ENCODE measurements at regions not wholly inside any gene's neighbourhood (a gene's known extent, or its start where the extent isn't known, plus 50 kb on each side); places are given as distances from the start of the nearest gene placed in this dataset.

- no peak for ATAC-seq
- TF ChIP-seq ZNF70 (CRISPR knock-in tag; IDR thresholded peaks at IDR 0.05) (no peak), ARNTL (CRISPR knock-in tag; IDR thresholded peaks at IDR 0.05; ENCODE audit: borderline replicate concordance, low read depth) (no peak), ZFP3 (CRISPR knock-in tag; IDR thresholded peaks at IDR 0.05) (no peak), GLIS3 (CRISPR knock-in tag; IDR thresholded peaks at IDR 0.05) (no peak), ESRRG (CRISPR knock-in tag; IDR thresholded peaks at IDR 0.05) (no peak), ZNF8 (CRISPR knock-in tag; IDR thresholded peaks at IDR 0.05) (no peak), OSR1 (CRISPR knock-in tag; IDR thresholded peaks at IDR 0.05) (no peak), CREB5 (CRISPR knock-in tag; IDR thresholded peaks at IDR 0.05; ENCODE audit: low read depth) (no peak), ISL1 (CRISPR knock-in tag; IDR thresholded peaks at IDR 0.05) (no peak), SNAI2 (CRISPR knock-in tag; IDR thresholded peaks at IDR 0.05) (no peak), CSRNP3 (CRISPR knock-in tag; IDR thresholded peaks at IDR 0.05) (no peak), POU6F1 (CRISPR knock-in tag; IDR thresholded peaks at IDR 0.05; ENCODE audit: borderline replicate concordance, low read depth) (no peak)
Measured at GRCh38 chr5:8436924-8437323, 568.0 kb downstream of the MTRR start.

- ATAC-seq = no peak
- no peak for TF ChIP-seq GLIS3 (CRISPR knock-in tag; IDR thresholded peaks at IDR 0.05)
- no peak for TF ChIP-seq CSRNP3 (CRISPR knock-in tag; IDR thresholded peaks at IDR 0.05)
- TF ChIP-seq ARNTL (CRISPR knock-in tag; IDR thresholded peaks at IDR 0.05; ENCODE audit: borderline replicate concordance, low read depth) = no peak
- no peak for TF ChIP-seq TSHZ2 (CRISPR knock-in tag; IDR thresholded peaks at IDR 0.05)
- TF ChIP-seq TCF4 (CRISPR knock-in tag; IDR thresholded peaks at IDR 0.05; ENCODE audit: borderline replicate concordance) = no peak
- TF ChIP-seq ESRRG (CRISPR knock-in tag; IDR thresholded peaks at IDR 0.05) = no peak
- TF ChIP-seq ZNF565 (CRISPR knock-in tag; conservative IDR thresholded peaks at IDR 0.05; ENCODE audit: low read depth) = no peak
- no peak for TF ChIP-seq RARB (CRISPR knock-in tag; IDR thresholded peaks at IDR 0.05)
- TF ChIP-seq ZFP30 (CRISPR knock-in tag; IDR thresholded peaks at IDR 0.05) = no peak
- TF ChIP-seq ISL1 (CRISPR knock-in tag; IDR thresholded peaks at IDR 0.05) = no peak
- no peak for TF ChIP-seq CREB5 (CRISPR knock-in tag; IDR thresholded peaks at IDR 0.05; ENCODE audit: low read depth)
- no peak for TF ChIP-seq CSDC2 (CRISPR knock-in tag; IDR thresholded peaks at IDR 0.05)
- no peak for TF ChIP-seq ZNF8 (CRISPR knock-in tag; IDR thresholded peaks at IDR 0.05)
Measured at GRCh38 chr5:8445139-8445538, 576.2 kb downstream of the MTRR start.

GRCh38 chr5:8446179-8446578 is 577.2 kb downstream of the MTRR start:
- no peak for ATAC-seq
- TF ChIP-seq RARB (CRISPR knock-in tag; IDR thresholded peaks at IDR 0.05) (no peak), ESRRG (CRISPR knock-in tag; IDR thresholded peaks at IDR 0.05) (no peak), BACH2 (CRISPR knock-in tag; IDR thresholded peaks at IDR 0.05; ENCODE audit: borderline replicate concordance) (no peak), GLIS3 (CRISPR knock-in tag; IDR thresholded peaks at IDR 0.05) (no peak), SNAI2 (CRISPR knock-in tag; IDR thresholded peaks at IDR 0.05) (no peak), ZNF8 (CRISPR knock-in tag; IDR thresholded peaks at IDR 0.05) (no peak), TCF4 (CRISPR knock-in tag; IDR thresholded peaks at IDR 0.05; ENCODE audit: borderline replicate concordance) (no peak), ZC3H10 (CRISPR knock-in tag; IDR thresholded peaks at IDR 0.05) (no peak), CSRNP3 (CRISPR knock-in tag; IDR thresholded peaks at IDR 0.05) (no peak)

Data from SK-N-SH treated with all-trans-retinoic acid at 6 μM for 48 hours (cell line).